Lower leg skin (tissue), 4 donors: ENCODE measurements at regions not wholly inside any gene's neighbourhood (a gene's known extent, or its start where the extent isn't known, plus 50 kb on each side); places are given as distances from the start of the nearest gene placed in this dataset.

ENCODE experiments used
- DNase-seq, 2 donors: peaks; one replicate each; pipeline ENCODE4 v3.0.0-alpha.2; 2019; ENCODE audit warnings: low spot score in 2 of 2
- H3K4me3 ChIP-seq: fragments of 200-600 bp; sonication (generic); 2 replicates; pipeline ENCODE4 v1.5.1; 2017; ENCODE audit warnings: mild to moderate bottlenecking, low read depth; ENCODE audit not compliant: poor library complexity, severe bottlenecking
- POLR2A ChIP-seq, 2 donors: fragments of 450-650 bp; IDR thresholded peaks; one replicate each; pipeline ENCODE4 v1.6.1; 2016 to 2017; ENCODE audit warnings: antibody characterized with exemption in 2 of 2, mild to moderate bottlenecking in 1 of 2, moderate library complexity in 1 of 2
- WGBS, 2 donors: methylation state at CpG; one replicate each; pipeline ENCODE4 v1.1.5; 2018; 5-methylcytosine and 5-hydroxymethylcytosine counted together
- intact Hi-C: fragments of 100-400 bp; cut with DNase I; formaldehyde crosslinking; loops from one replicate; pipeline ENCODE4 v1.15.0; 2023; ENCODE audit warnings: low total_unique reads
- TF ChIP-seq, protein P1 (sequence below), 3 donors: fragments of 450-650 bp; IDR thresholded peaks; one replicate each; pipeline ENCODE4 v1.5.1; 2016; ENCODE audit warnings: antibody characterized with exemption in 3 of 3, mild to moderate bottlenecking in 3 of 3, moderate library complexity in 2 of 3

DNA sequence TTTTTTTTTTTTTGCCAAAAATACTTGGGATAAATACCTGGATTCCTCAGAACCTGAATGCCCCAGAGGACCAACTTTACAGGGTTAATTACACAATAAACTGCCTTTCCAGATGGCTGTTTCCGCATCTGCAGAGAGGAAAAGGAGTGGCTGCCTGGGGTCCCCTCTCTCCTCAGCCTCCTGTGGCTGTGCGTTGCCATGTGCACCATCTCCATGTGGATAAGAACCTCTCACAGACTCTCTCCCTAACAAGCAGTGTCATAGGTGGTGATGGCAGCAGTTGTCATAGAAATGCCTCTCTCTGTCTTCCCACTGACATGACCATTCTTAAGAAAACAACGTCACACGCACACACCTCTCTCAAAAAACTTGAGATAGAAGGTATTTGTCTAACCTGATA is 179.4 kb downstream of the RPLP1 start:
- 73 to 78% methylated on average over 4 of the region's 4 CpGs for whole genome bisulfite sequencing, 2 donors
- no peak overlapping the region for H3K4me3 ChIP-seq
- intact Hi-C loops = no loop called here
- DNase-seq = no peak
- TF ChIP-seq, protein P1, sequence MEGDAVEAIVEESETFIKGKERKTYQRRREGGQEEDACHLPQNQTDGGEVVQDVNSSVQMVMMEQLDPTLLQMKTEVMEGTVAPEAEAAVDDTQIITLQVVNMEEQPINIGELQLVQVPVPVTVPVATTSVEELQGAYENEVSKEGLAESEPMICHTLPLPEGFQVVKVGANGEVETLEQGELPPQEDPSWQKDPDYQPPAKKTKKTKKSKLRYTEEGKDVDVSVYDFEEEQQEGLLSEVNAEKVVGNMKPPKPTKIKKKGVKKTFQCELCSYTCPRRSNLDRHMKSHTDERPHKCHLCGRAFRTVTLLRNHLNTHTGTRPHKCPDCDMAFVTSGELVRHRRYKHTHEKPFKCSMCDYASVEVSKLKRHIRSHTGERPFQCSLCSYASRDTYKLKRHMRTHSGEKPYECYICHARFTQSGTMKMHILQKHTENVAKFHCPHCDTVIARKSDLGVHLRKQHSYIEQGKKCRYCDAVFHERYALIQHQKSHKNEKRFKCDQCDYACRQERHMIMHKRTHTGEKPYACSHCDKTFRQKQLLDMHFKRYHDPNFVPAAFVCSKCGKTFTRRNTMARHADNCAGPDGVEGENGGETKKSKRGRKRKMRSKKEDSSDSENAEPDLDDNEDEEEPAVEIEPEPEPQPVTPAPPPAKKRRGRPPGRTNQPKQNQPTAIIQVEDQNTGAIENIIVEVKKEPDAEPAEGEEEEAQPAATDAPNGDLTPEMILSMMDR (IDR thresholded peaks at IDR 0.05) = no peak
- no peak for TF ChIP-seq POLR2A (IDR thresholded peaks at IDR 0.05)

DNA sequence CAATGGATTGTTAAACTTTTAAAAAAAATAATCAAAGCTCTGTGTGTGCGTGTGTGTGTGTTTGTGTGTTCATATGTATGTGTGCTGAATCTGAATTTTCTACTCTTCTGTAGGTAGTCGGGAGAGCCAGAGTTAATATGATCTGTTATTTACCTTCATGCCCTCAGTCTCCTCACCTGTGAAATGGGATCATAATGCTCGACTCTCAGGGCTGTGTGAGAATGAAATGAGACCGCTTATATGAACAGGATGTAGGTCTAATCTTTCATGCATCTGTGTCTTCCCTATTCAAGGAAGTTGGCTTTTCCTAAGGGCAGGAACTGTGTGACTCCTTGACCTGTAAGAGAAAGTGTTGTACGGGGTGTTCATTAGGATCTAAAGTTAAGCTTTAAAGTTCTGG is 182.2 kb downstream of the RPLP1 start:
- H3K4me3 ChIP-seq = no peak overlapping the region
- no peak for DNase-seq
- TF ChIP-seq POLR2A (IDR thresholded peaks at IDR 0.05) = no peak
- TF ChIP-seq, protein P1 (IDR thresholded peaks at IDR 0.05) = no peak
- intact Hi-C loops = no loop called here
- WGBS, 2 donors = 80 to 92% methylated on average over 5 of the region's 5 CpGs

- TF ChIP-seq, protein P1 (IDR thresholded peaks at IDR 0.05) = no peak
- no peak for TF ChIP-seq POLR2A (IDR thresholded peaks at IDR 0.05)
- H3K4me3 ChIP-seq = no peak overlapping the region
- 85 to 94% methylated on average over 10 of the region's 10 CpGs for WGBS, 2 donors
- intact Hi-C loops = no loop called here
- DNase-seq = no peak
These were observed 183.7 kb downstream of the RPLP1 start for GRCh38 chr15:69636169-69636915.

DNA sequence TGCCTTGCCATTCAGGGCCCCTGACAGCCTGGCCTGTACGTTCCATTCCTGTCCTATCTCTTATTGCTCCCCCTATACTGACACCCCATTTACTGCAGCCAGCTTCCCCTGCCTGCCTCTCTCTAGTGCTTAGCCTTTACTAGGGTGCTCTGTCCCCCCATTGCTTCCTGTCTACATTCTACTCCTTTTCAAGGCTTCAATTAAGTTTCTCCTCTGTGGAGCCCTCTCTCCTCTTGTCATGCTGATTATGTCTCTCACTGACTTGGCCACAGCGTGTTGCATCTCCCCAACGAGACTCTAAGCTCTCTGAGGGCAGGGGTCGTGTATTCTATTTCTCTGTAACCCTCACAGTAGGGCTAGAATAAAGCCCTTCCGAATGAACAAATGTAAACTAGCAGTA is 185.2 kb downstream of the RPLP1 start:
- no peak for DNase-seq
- 84 to 91% methylated on average over 5 of the region's 5 CpGs for WGBS, 2 donors
- TF ChIP-seq, protein P1 (IDR thresholded peaks at IDR 0.05) = no peak
- no peak for TF ChIP-seq POLR2A (IDR thresholded peaks at IDR 0.05)
- H3K4me3 ChIP-seq = no peak overlapping the region
- intact Hi-C loops = no loop called here

DNA sequence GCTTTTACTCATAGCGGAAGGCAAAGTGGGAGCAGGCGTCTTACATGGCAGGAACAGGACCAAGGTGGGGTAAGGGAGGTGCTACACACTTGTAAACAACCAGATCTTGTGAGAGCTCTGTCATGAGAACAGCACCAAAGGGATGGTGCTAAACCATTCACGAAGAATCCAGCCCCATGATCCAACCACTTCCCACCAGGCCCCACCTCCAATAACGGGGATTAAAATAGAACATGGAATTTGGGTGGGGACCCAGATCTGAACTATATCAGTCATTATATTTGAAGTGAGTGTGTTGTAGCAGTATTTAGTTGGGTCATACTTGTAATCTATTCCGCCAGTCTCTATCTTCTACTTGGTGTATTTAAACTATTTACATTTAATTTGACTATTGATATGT is 190.9 kb downstream of the RPLP1 start:
- no peak overlapping the region for H3K4me3 ChIP-seq
- WGBS, 2 donors = 84 to 88% methylated on average over 5 of the region's 5 CpGs
- intact Hi-C loops = no loop called here
- no peak for TF ChIP-seq POLR2A (IDR thresholded peaks at IDR 0.05)
- TF ChIP-seq, protein P1 (IDR thresholded peaks at IDR 0.05) = no peak
- peak in 1 of 2 donors; percentile 2 for DNase-seq

DNA sequence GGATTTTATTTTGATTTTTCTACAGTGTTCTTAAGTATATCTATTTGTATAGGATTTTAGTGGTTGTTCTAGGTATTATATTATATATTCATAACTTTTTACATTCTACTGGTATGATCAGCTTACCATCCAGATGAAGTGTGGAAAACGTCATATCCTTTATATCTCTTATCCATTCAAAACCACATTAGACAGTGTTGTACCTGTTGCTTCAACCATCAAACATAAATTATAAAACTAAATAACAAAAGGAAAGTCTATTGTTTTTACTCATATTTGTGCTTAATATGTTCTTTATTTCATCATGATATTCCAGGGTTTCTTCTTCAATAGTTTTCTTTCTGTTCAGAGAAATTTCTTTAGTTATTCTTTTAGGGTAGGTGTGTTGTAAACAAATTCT is 191.4 kb downstream of the RPLP1 start:
- WGBS, 2 donors = 82 to 90% methylated on average over 1 of the region's 1 CpG
- no peak for DNase-seq
- TF ChIP-seq POLR2A (IDR thresholded peaks at IDR 0.05) = no peak
- TF ChIP-seq, protein P1 (IDR thresholded peaks at IDR 0.05) = no peak
- H3K4me3 ChIP-seq = no peak overlapping the region
- intact Hi-C loops = no loop called here
